HG03520 (cell line): ENCODE measurements at regions not wholly inside any gene's neighbourhood (a gene's known extent, or its start where the extent isn't known, plus 50 kb on each side); places are given as distances from the start of the nearest gene placed in this dataset.

Experiments used
- ATAC-seq: cut with Tn5 transposase; IDR thresholded peaks from one replicate; pipeline ENCODE4 v1.9.1; 2021; ENCODE audit warnings: mild to moderate bottlenecking, moderate library complexity; ENCODE audit not compliant: unreplicated experiment

- no peak for ATAC-seq
Measured at GRCh38 chr7:25995216-25995615, 156.8 kb upstream of the NFE2L3 start.

GRCh38 chr7:25996006-25996408 is 156.0 kb upstream of the NFE2L3 start:
- ATAC-seq, result no peak

GRCh38 chr7:25998499-25998898 is 153.5 kb upstream of the NFE2L3 start:
- no peak for ATAC-seq

- ATAC-seq, result no peak
Measured at GRCh38 chr7:26000841-26001240, 151.2 kb upstream of the NFE2L3 start.

- no peak for ATAC-seq
Measured at GRCh38 chr7:26001662-26002244, 150.2 kb upstream of the NFE2L3 start.

- ATAC-seq, result no peak
Measured at GRCh38 chr7:26005683-26006410, 146.2 kb upstream of the NFE2L3 start.

GRCh38 chr7:26006426-26006825 is 145.6 kb upstream of the NFE2L3 start:
- ATAC-seq, result no peak

GRCh38 chr7:26007510-26007909 is 144.5 kb upstream of the NFE2L3 start:
- ATAC-seq, result no peak

GRCh38 chr7:26008428-26008827 is 143.6 kb upstream of the NFE2L3 start:
- no peak for ATAC-seq

- ATAC-seq, result peak; percentile 71
Measured at GRCh38 chr7:26011039-26011696, 140.8 kb upstream of the NFE2L3 start.

- no peak for ATAC-seq
Measured at GRCh38 chr7:26013551-26014083, 138.4 kb upstream of the NFE2L3 start.

- ATAC-seq, result no peak
Measured at GRCh38 chr7:26022982-26023381, 129.0 kb upstream of the NFE2L3 start.

GRCh38 chr7:26029911-26030310 is 122.1 kb upstream of the NFE2L3 start:
- ATAC-seq, result no peak

GRCh38 chr7:26034391-26034790 is 117.6 kb upstream of the NFE2L3 start:
- no peak for ATAC-seq

GRCh38 chr7:26035552-26035951 is 116.4 kb upstream of the NFE2L3 start:
- ATAC-seq, result no peak

GRCh38 chr7:26036092-26036491 is 115.9 kb upstream of the NFE2L3 start:
- ATAC-seq, result no peak

GRCh38 chr7:26038201-26038990 is 113.6 kb upstream of the NFE2L3 start:
- no peak for ATAC-seq

- no peak for ATAC-seq
Measured at GRCh38 chr7:26040085-26040484, 111.9 kb upstream of the NFE2L3 start.

- no peak for ATAC-seq
Measured at GRCh38 chr7:26042237-26042636, 109.8 kb upstream of the NFE2L3 start.

- no peak for ATAC-seq
Measured at GRCh38 chr7:26043801-26044200, 108.2 kb upstream of the NFE2L3 start.

- no peak for ATAC-seq
Measured at GRCh38 chr7:26044320-26044719, 107.7 kb upstream of the NFE2L3 start.
